A673 (cell line): ENCODE measurements at regions not wholly inside any gene's neighbourhood (a gene's known extent, or its start where the extent isn't known, plus 50 kb on each side); places are given as distances from the start of the nearest gene placed in this dataset.

Source experiments
- EZH2 ChIP-seq: fragments of 200-600 bp; sonication (generic); IDR thresholded peaks from 2 replicates; pipeline ENCODE4 v1.6.1; 2017; ENCODE audit warnings: borderline replicate concordance, low read depth, mild to moderate bottlenecking, mixed read lengths, antibody characterized with exemption, low read length; ENCODE audit not compliant: poor library complexity, severe bottlenecking
- TF ChIP-seq, protein P1 (sequence below): fragments of 300-800, 200-600 bp; sonication (generic); conservative IDR thresholded peaks from 2 replicates; pipeline ENCODE4 v1.5.1; 2017; ENCODE audit warnings: low read depth, mild to moderate bottlenecking, antibody characterized with exemption, low read length, moderate library complexity, mixed read lengths

- no peak for TF ChIP-seq EZH2
- TF ChIP-seq, protein P1, sequence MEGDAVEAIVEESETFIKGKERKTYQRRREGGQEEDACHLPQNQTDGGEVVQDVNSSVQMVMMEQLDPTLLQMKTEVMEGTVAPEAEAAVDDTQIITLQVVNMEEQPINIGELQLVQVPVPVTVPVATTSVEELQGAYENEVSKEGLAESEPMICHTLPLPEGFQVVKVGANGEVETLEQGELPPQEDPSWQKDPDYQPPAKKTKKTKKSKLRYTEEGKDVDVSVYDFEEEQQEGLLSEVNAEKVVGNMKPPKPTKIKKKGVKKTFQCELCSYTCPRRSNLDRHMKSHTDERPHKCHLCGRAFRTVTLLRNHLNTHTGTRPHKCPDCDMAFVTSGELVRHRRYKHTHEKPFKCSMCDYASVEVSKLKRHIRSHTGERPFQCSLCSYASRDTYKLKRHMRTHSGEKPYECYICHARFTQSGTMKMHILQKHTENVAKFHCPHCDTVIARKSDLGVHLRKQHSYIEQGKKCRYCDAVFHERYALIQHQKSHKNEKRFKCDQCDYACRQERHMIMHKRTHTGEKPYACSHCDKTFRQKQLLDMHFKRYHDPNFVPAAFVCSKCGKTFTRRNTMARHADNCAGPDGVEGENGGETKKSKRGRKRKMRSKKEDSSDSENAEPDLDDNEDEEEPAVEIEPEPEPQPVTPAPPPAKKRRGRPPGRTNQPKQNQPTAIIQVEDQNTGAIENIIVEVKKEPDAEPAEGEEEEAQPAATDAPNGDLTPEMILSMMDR = no peak
Measured at GRCh38 chr22:33114565-33114964, 56.4 kb upstream of the SYN3 start.
